ENCODE measurements at regions not wholly inside any gene's neighbourhood (a gene's known extent, or its start where the extent isn't known, plus 50 kb on each side); places are given as distances from the start of the nearest gene placed in this dataset.

DNA sequence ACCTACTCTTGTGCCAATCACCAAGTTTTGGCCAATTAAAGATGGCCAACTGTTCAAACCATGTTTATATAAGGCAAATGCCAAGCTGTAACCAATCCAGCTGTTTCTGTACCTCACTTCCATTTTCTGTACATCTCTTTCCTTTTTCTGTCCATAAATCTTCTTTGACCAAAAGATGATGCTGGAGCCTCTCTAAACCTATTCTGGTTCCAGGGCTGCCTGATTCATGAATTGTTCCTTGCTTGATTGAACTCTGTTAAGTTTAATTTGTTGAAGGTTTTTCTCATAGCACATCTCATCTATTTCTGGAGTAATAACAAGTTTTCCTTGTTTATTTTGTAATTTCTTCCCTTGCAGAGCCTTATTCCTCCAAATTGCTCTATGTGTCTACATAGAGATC lies 115.3 kb upstream of the SMAD3 start:
- Histone ChIP-seq H3K4me2 (ENCODE audit: low read depth, low read length) (no peak overlapping the region), H3K4me1 (ENCODE audit: low read length) (peaks cover 12% of the 10 kb centered on the region), H3K27me3 (replicated peaks; ENCODE audit: insufficient read depth, low read length) (no peaks in the 10 kb centered on the region), H3K9ac (ENCODE audit: low read length) (no peak overlapping the region), H3F3A (ENCODE audit: insufficient read depth, low read length) (no peaks in the 10 kb centered on the region), H3K9me3 (replicated peaks; ENCODE audit: insufficient read depth, low read length) (no peaks in the 10 kb centered on the region), H3K36me3 (replicated peaks; ENCODE audit: insufficient read depth, low read length) (no peaks in the 10 kb centered on the region), H2AFZ (ENCODE audit: low read length) (no peak overlapping the region), H4K20me1 (ENCODE audit: insufficient read depth, low read length) (no peaks in the 10 kb centered on the region), H3K27ac (ENCODE audit: low read length) (no peak overlapping the region), H3K4me3 (ENCODE audit: low read length) (no peak overlapping the region), H3K79me2 (ENCODE audit: low read length) (no peaks in the 10 kb centered on the region), H3K9me2 (replicated peaks; ENCODE audit: insufficient read depth, low read length) (no peaks in the 10 kb centered on the region)
- TF ChIP-seq EZH2phosphoT487 (IDR thresholded peaks at IDR 0.05; ENCODE audit: low read length) (no peak), EZH2 (optimal IDR thresholded peaks at IDR 0.05; ENCODE audit: low read depth, low read length) (no peak)
- TF ChIP-seq, protein P1, sequence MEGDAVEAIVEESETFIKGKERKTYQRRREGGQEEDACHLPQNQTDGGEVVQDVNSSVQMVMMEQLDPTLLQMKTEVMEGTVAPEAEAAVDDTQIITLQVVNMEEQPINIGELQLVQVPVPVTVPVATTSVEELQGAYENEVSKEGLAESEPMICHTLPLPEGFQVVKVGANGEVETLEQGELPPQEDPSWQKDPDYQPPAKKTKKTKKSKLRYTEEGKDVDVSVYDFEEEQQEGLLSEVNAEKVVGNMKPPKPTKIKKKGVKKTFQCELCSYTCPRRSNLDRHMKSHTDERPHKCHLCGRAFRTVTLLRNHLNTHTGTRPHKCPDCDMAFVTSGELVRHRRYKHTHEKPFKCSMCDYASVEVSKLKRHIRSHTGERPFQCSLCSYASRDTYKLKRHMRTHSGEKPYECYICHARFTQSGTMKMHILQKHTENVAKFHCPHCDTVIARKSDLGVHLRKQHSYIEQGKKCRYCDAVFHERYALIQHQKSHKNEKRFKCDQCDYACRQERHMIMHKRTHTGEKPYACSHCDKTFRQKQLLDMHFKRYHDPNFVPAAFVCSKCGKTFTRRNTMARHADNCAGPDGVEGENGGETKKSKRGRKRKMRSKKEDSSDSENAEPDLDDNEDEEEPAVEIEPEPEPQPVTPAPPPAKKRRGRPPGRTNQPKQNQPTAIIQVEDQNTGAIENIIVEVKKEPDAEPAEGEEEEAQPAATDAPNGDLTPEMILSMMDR (IDR thresholded peaks at IDR 0.05; ENCODE audit: low read length) = no peak
- DNase-seq = no peak

DNA sequence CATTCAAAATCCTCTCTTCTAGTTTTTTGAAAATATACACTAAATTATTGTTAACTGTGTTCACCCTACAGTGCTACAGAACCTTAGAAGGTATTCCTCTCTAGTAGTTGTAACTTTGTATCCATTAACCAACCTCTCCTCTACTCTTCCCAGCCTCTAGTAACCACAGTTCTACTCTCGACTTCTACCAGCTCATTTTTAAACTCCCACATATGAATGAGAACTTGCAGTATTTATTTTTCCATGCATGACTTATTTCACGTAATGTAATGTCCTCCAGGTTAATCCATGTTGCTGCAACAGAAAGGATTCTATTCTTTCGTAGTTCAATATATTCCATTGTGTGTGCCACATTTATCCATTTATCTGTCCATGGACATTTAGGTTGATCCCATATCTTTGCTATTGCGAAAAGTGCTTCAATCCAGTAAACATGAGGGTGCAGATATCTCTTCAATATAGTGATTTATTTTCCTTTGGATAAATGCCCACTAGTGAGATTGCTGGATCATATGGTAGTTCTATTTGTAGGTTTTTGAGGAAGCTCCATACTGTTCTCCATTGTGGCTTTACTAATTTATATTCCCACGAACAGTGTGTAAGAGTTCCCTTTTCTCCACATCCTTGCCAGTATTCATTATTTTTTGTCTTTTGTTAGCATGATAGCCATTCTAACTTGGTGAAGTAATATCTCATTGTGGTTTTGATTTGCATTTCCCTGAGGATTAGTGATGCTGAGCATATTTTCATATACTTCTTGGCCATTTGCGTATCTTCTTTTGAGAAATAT lies 113.7 kb upstream of the SMAD3 start:
- Histone ChIP-seq H3K27ac (ENCODE audit: low read length) (no peak overlapping the region), H3K9me2 (replicated peaks; ENCODE audit: insufficient read depth, low read length) (no peaks in the 10 kb centered on the region), H3K27me3 (replicated peaks; ENCODE audit: insufficient read depth, low read length) (no peaks in the 10 kb centered on the region), H3K79me2 (ENCODE audit: low read length) (no peaks in the 10 kb centered on the region), H3F3A (ENCODE audit: insufficient read depth, low read length) (no peaks in the 10 kb centered on the region), H3K9me3 (replicated peaks; ENCODE audit: insufficient read depth, low read length) (no peaks in the 10 kb centered on the region), H3K4me1 (ENCODE audit: low read length) (peaks cover 12% of the 10 kb centered on the region), H4K20me1 (ENCODE audit: insufficient read depth, low read length) (no peaks in the 10 kb centered on the region), H3K4me2 (ENCODE audit: low read depth, low read length) (no peak overlapping the region), H3K4me3 (ENCODE audit: low read length) (no peak overlapping the region), H3K9ac (ENCODE audit: low read length) (no peak overlapping the region), H2AFZ (ENCODE audit: low read length) (no peak overlapping the region), H3K36me3 (replicated peaks; ENCODE audit: insufficient read depth, low read length) (no peaks in the 10 kb centered on the region)
- DNase-seq = no peak
- TF ChIP-seq, protein P1 (IDR thresholded peaks at IDR 0.05; ENCODE audit: low read length) = no peak
- no peak for TF ChIP-seq EZH2phosphoT487 (IDR thresholded peaks at IDR 0.05; ENCODE audit: low read length)

DNA sequence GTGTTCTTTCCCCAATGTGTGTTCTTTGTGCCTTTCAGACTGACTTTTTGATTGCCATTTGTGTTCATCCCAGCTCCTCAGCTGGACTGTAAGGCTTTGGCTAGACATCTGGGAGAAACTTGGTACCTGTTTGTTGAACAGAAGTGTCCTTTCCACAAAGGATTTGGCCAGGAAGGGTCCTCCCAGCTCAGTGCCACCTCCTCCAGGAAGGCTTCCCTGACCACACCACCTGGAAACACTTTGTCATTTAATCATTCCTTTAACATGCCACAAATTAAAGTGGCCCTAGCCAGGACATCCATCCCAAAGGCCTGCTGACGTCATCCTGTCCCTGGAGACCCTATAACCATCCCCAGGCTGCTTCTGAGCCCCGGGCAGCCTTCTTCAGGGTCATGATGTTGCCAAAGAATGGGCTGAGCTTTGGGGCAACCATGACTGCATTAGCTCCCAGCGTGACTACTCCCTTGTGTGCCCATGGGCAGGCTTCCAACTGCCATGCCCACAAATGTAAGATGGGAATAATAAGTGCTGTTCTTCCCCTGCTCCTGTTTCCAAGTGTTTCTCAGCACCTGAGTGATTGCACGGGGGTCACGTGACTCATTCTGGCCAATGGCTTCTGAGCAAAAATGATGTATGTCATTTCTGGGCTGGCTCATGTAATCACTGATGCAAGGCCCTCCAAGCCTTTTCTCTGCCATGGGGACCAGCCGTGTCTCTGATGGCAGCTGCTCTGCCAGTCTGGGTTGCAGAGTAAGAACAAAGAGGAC lies 112.5 kb upstream of the SMAD3 start:
- Histone ChIP-seq H3K9ac (ENCODE audit: low read length) (no peak overlapping the region), H3K27ac (ENCODE audit: low read length) (no peak overlapping the region), H3K36me3 (replicated peaks; ENCODE audit: insufficient read depth, low read length) (no peaks in the 10 kb centered on the region), H3F3A (ENCODE audit: insufficient read depth, low read length) (no peaks in the 10 kb centered on the region), H3K4me1 (ENCODE audit: low read length) (peaks cover 10% of the 10 kb centered on the region), H3K9me2 (replicated peaks; ENCODE audit: insufficient read depth, low read length) (no peaks in the 10 kb centered on the region), H3K4me3 (ENCODE audit: low read length) (no peak overlapping the region), H2AFZ (ENCODE audit: low read length) (no peak overlapping the region), H3K27me3 (replicated peaks; ENCODE audit: insufficient read depth, low read length) (no peaks in the 10 kb centered on the region), H4K20me1 (ENCODE audit: insufficient read depth, low read length) (no peaks in the 10 kb centered on the region), H3K4me2 (ENCODE audit: low read depth, low read length) (no peak overlapping the region), H3K79me2 (ENCODE audit: low read length) (no peaks in the 10 kb centered on the region), H3K9me3 (replicated peaks; ENCODE audit: insufficient read depth, low read length) (no peaks in the 10 kb centered on the region)
- DNase-seq = no peak
- TF ChIP-seq EZH2phosphoT487 (IDR thresholded peaks at IDR 0.05; ENCODE audit: low read length) (no peak), EZH2 (optimal IDR thresholded peaks at IDR 0.05; ENCODE audit: low read depth, low read length) (no peak)
- TF ChIP-seq, protein P1 (IDR thresholded peaks at IDR 0.05; ENCODE audit: low read length) = no peak

Data from MM.1S (cell line).